Esophagus muscularis mucosa (tissue), 3 donors: ENCODE measurements at regions not wholly inside any gene's neighbourhood (a gene's known extent, or its start where the extent isn't known, plus 50 kb on each side); places are given as distances from the start of the nearest gene placed in this dataset.

ENCODE experiments used
- POLR2AphosphoS5 ChIP-seq, 2 donors: sonication (generic); formaldehyde crosslinking; IDR thresholded peaks; one replicate each; pipeline ENCODE4 v1.6.1; 2017; ENCODE audit warnings: antibody characterized with exemption in 2 of 2
- TF ChIP-seq, protein P1 (sequence below), 3 experiments: fragments of 200-600 bp in 2 of 3; fragments of 450-650 bp in 1 of 3; sonication (generic) in 2 of 3; IDR thresholded peaks; one replicate each; pipeline ENCODE4 v1.5.1; 2017 to 2019; ENCODE audit warnings: antibody characterized with exemption in 3 of 3, mild to moderate bottlenecking in 2 of 3, moderate library complexity in 1 of 3

DNA sequence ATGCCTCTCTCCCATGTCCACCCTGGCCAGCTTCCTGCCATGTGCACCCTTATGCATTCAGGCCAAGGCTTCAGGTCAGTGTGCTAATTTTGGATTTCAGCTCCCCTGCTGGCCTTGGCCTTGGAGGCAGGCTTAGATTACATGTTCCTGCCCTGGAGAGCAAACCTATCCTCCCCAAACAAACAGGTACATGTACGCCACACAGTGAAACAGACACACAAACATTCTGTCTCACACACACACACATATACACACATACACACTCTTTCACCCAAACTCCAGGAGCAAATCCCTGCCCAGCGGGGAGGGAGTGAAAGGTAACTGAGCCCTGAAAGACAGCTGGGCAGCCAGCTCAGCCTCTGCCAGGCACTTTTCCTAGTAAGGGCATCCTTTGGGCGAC is 62.7 kb upstream of the ARHGAP36 start:
- TF ChIP-seq, protein P1, sequence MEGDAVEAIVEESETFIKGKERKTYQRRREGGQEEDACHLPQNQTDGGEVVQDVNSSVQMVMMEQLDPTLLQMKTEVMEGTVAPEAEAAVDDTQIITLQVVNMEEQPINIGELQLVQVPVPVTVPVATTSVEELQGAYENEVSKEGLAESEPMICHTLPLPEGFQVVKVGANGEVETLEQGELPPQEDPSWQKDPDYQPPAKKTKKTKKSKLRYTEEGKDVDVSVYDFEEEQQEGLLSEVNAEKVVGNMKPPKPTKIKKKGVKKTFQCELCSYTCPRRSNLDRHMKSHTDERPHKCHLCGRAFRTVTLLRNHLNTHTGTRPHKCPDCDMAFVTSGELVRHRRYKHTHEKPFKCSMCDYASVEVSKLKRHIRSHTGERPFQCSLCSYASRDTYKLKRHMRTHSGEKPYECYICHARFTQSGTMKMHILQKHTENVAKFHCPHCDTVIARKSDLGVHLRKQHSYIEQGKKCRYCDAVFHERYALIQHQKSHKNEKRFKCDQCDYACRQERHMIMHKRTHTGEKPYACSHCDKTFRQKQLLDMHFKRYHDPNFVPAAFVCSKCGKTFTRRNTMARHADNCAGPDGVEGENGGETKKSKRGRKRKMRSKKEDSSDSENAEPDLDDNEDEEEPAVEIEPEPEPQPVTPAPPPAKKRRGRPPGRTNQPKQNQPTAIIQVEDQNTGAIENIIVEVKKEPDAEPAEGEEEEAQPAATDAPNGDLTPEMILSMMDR (IDR thresholded peaks at IDR 0.05) = no peak
- no peak for TF ChIP-seq POLR2AphosphoS5 (IDR thresholded peaks at IDR 0.05)
